Mesothelial cell of epicardium (in vitro differentiated cells): ENCODE measurements at regions not wholly inside any gene's neighbourhood (a gene's known extent, or its start where the extent isn't known, plus 50 kb on each side); places are given as distances from the start of the nearest gene placed in this dataset.

ENCODE experiments used
- DNase-seq, 2 experiments: peaks; one replicate each; pipeline ENCODE4 v3.0.0; 2021; ENCODE audit warnings: low spot score in 2 of 2; ENCODE audit not compliant: unreplicated experiment in 2 of 2
- H3K27ac Mint-ChIP-seq: 2 replicates; pipeline ENCODE4 v1.8.0; 2021; ENCODE audit warnings: mixed read lengths
- H3K27me3 Mint-ChIP-seq: 2 replicates; pipeline ENCODE4 v1.8.0; 2021; ENCODE audit warnings: low read depth, mixed read lengths
- H3K36me3 Mint-ChIP-seq: 2 replicates; pipeline ENCODE4 v1.8.0; 2021; ENCODE audit warnings: mixed read lengths
- H3K4me1 Mint-ChIP-seq: 2 replicates; pipeline ENCODE4 v1.8.0; 2021; ENCODE audit warnings: mixed read lengths
- H3K4me3 Mint-ChIP-seq: 2 replicates; pipeline ENCODE4 v1.8.0; 2021; ENCODE audit warnings: mild to moderate bottlenecking, moderate library complexity, mixed read lengths
- H3K9me3 Mint-ChIP-seq: 2 replicates; pipeline ENCODE4 v1.8.0; 2021; ENCODE audit warnings: mixed read lengths
- TF ChIP-seq, protein P1 (sequence below): fragments of 200-600 bp; sonication (generic); IDR thresholded peaks from one replicate; pipeline ENCODE4 v1.5.0; 2021; ENCODE audit warnings: antibody characterized with exemption; ENCODE audit not compliant: unreplicated experiment

DNA sequence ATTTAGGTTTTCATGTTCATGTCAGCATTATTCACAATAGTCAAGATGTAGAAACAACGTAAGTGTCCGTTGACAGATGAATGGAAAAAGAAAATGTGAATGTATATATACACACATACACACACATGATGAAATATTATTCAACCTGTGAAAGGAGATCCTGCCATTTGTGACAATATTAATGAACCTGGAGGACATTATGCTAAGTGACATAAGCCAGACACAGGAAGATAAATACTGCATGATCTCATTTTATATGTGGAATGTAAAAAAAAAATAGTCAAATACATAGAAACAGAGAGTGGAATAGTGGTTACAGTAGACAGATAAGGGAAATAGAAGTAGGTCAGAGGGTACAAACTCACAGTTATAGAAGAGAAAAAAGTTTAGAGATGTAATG lies 651.1 kb upstream of the MKI67 start:
- Mint-ChIP-seq H3K36me3 (no peaks in the 10 kb centered on the region), H3K27ac (peak overlapping the region; percentile 2), H3K4me1 (peaks cover 12% of the 10 kb centered on the region), H3K4me3 (no peak overlapping the region), H3K9me3 (peaks cover 19% of the 10 kb centered on the region), H3K27me3 (peaks cover 3% of the 10 kb centered on the region)
- DNase-seq = no peak
- TF ChIP-seq, protein P1, sequence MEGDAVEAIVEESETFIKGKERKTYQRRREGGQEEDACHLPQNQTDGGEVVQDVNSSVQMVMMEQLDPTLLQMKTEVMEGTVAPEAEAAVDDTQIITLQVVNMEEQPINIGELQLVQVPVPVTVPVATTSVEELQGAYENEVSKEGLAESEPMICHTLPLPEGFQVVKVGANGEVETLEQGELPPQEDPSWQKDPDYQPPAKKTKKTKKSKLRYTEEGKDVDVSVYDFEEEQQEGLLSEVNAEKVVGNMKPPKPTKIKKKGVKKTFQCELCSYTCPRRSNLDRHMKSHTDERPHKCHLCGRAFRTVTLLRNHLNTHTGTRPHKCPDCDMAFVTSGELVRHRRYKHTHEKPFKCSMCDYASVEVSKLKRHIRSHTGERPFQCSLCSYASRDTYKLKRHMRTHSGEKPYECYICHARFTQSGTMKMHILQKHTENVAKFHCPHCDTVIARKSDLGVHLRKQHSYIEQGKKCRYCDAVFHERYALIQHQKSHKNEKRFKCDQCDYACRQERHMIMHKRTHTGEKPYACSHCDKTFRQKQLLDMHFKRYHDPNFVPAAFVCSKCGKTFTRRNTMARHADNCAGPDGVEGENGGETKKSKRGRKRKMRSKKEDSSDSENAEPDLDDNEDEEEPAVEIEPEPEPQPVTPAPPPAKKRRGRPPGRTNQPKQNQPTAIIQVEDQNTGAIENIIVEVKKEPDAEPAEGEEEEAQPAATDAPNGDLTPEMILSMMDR = no peak

DNA sequence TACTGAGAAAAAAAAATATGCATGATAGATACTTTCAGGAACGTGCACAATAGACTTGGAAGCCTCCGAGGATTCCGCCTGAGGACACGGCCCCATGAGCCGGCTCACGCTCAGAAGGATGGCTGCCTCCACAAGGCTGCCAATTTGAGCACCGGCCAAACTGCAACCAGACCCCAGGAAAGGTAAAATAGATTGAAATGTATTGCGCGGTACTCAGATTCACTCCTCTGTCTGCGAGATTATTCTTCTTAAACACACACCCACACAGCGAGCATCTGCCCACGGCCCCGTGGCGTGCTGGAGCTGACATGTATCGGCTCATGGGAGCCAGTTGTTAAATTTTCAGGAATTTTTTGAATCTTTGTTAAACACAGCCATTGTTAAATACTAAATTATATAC lies 653.2 kb upstream of the MKI67 start:
- Mint-ChIP-seq H3K4me3 (no peak overlapping the region), H3K27ac (no peak overlapping the region), H3K9me3 (peaks cover 3% of the 10 kb centered on the region), H3K36me3 (no peaks in the 10 kb centered on the region), H3K4me1 (peaks cover 12% of the 10 kb centered on the region), H3K27me3 (peaks cover 2% of the 10 kb centered on the region)
- TF ChIP-seq, protein P1 = no peak
- DNase-seq = no peak

DNA sequence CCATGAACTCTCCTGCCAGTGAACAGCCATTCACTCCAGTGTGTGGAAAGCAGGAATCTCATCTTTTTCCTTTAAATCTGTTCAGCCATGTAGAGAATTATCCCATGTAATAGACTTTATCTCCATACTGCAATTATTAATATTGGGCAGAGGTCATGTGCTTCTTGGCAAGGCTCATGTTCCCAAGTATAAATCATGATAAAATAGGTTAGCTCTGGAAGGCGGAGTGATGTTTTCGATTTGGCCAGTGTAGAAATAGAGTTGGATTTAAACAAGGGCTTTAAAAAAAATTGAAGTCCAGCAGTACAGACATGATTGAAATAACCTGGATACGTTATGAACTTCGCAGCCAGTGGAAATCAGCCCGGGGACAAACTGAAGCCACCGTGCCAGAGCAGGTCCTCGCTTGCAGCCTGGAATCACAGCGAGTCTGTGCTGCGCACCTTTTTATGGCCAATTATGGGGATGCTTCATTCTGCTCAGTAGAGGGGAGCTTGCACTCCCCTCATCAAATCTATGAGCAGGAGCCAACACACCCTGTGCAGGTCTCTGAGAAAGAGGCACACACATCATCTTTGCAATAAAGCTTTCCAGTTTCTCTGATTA lies 654.0 kb upstream of the MKI67 start:
- no peak overlapping the region for H3K4me3 Mint-ChIP-seq
- H3K36me3 Mint-ChIP-seq = no peaks in the 10 kb centered on the region
- TF ChIP-seq, protein P1 = no peak
- DNase-seq = no peak
- peaks cover 10% of the 10 kb centered on the region for H3K27me3 Mint-ChIP-seq
- H3K4me1 Mint-ChIP-seq = peaks cover 12% of the 10 kb centered on the region
- H3K9me3 Mint-ChIP-seq = no peaks in the 10 kb centered on the region
- H3K27ac Mint-ChIP-seq = no peak overlapping the region

DNA sequence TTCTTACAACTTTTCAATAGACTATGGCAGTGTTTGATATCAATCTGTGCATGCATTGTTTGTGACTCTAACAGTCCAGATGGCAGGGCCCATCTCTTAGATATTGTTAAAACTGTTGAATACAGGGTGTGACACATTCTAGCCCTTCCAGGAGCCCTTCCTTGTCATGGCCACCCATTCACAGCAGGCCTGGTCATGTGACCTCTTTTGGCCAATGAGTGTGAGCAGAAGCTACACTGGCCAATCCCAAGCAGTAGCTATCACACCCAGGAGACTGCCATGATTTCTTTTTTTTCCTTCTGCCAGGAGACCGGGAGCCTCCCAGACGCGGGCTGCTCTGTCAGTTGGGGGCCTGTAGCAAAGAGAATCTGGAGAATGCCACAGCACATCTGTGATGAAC lies 655.4 kb upstream of the MKI67 start:
- peaks cover 11% of the 10 kb centered on the region for H3K4me1 Mint-ChIP-seq
- TF ChIP-seq, protein P1 = no peak
- H3K4me3 Mint-ChIP-seq = no peak overlapping the region
- H3K9me3 Mint-ChIP-seq = no peaks in the 10 kb centered on the region
- H3K36me3 Mint-ChIP-seq = no peaks in the 10 kb centered on the region
- H3K27me3 Mint-ChIP-seq = peaks cover 17% of the 10 kb centered on the region
- no peak overlapping the region for H3K27ac Mint-ChIP-seq
- DNase-seq = no peak

DNA sequence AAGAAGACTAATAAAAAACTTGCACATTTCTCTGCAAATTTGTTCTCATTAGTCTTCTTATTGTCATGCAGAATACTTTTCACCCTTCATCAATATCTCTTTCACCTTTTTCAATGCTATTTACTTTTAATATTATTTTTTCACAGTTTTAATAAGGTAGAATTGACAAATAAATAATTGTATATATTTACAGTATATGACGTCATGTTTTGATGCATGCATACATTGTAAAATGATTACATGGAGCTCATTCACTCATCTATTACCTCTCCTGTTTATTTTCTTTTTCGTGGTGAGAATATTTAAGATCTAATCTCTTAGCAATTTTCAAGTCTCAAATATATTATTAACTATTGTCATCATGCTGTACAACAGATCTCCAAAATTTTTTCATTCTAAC lies 658.2 kb upstream of the MKI67 start:
- Mint-ChIP-seq H3K4me3 (no peak overlapping the region), H3K27me3 (peaks cover 22% of the 10 kb centered on the region), H3K27ac (no peak overlapping the region), H3K4me1 (peaks cover 2% of the 10 kb centered on the region), H3K36me3 (no peaks in the 10 kb centered on the region), H3K9me3 (no peaks in the 10 kb centered on the region)
- DNase-seq = no peak
- TF ChIP-seq, protein P1 = no peak
